Activated T-cell treated with anti-CD3 and anti-CD28 coated beads, Interleukin-2, amount 50 U/mL, for 48 hours (primary cell): ENCODE measurements at regions not wholly inside any gene's neighbourhood (a gene's known extent, or its start where the extent isn't known, plus 50 kb on each side); places are given as distances from the start of the nearest gene placed in this dataset.
"Not testable (repeated sequence)": the region's sequence is repeated elsewhere in the genome, so short reads cannot be mapped to it uniquely, and the experiment has no call there.

Experiments used
- DNase-seq, 2 experiments: peaks; one replicate each; pipeline ENCODE4 v3.0.0-alpha.2; 2020

DNA sequence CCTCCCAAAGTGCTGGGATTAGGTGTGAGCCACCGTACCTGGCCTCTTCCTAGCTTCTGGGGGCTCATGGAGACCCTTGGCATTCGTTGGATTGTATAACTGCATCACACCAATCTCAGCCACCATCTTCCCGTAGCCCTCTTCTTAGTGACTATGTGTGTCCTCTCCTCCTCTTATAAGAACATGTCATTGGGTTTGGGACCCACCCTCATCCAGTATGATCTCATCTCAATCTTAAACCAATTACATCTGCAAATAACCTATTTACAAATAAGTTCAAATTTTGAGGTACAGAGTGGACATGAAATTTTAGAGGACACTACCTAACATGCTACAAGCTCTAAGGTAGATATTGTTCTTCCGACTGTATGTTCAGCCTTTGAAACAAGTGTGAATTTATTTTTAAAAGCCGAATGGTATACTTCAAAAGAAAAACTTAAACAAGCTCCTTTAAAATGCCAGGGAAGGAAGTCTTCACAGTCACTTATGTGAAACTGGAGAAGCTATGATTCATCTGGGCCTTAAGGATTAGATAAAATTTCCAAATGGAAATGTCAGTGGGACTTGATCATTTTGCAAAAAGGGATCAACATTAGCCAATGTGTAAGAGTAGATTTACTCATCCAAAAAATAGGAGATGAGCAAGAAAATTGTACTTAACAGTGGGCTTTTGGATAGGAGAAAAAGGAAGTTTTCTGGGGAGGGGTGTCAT, 225.7 kb downstream of the MEX3B start:
- no peak for DNase-seq

DNA sequence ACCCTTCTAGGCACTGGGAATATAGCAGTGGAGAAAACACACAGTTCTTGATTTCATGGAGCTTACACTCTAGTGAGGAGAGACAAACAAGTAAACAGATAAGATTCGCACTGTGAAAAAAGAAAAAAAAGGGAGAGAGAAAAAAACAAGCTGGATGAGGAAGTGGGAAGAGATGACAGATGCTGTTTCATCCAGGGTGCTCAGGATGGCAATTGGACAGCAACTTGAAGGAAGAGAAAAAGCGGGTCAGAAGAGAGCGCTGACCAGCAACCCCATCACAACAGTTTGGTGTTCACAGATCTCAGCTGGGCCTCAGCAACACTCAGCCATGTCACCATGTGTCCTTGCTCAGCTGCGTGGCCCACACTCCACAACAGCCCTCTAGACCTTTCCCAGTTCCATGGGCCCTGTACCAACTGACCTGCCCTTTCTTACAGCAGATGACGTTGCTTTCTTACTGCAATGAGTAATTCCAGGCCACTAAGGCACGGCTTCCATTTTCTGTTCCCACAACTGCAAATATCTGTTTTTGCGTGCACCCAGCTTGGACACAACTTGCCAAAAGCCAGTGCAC, 230.8 kb downstream of the MEX3B start:
- DNase-seq = no peak

DNA sequence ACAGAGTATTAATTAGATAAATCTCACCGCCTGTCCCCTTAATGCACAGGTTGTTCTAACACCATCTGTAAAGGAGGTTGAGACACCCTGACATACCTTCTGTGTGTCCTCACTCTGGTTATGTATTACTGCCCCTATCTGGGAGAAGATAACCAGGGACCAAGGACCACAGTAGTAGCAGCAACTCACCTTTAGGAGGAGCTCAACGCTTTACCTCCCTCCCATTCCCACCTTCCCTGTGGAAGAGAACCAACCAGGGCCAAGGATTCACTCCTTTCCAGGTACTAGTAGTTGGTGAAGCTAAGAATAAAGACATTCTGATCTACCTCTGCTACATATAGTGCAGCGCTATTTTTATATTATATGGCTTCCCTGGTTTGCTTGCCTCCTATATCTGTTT, 232.6 kb downstream of the MEX3B start:
- no peak for DNase-seq

DNA sequence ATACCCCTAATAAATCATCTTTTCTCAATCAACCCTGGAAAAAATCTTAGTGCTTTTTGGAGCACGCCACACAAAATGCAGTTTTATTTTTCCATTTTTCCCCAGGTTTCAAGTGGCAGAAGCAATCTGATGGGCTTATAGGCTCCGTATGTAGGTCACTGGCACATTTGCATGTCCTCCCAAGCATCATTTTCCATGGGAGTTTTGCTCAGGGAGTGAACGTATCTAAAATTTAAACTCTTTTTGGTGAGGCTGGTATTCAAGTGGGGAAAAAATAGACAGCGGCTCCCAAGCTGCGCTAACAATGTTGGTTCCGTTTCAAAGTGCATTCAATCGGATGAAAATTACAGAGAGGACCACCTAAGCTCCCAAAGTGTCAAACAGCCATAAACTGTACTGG, 233.4 kb downstream of the MEX3B start:
- DNase-seq = no peak

DNA sequence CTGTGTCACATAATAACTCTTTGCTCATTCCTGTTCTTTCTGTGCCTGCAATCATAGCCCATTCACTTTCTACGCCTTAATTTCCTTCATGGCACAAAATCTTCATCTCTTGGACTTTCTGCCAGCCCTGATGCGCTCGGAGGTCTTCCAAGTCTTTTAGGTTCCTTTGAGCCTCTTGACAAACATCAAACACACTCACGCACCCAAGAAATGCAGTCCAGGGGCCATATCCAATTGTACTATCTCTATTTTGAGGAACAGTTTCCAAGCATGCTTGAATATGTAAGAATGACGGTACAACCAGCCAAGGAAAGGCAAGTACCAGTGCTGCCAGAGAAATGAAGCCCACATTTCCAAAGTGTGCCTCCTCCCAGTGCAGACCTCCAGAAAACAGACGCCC, 234.1 kb downstream of the MEX3B start:
- no peak for DNase-seq

DNA sequence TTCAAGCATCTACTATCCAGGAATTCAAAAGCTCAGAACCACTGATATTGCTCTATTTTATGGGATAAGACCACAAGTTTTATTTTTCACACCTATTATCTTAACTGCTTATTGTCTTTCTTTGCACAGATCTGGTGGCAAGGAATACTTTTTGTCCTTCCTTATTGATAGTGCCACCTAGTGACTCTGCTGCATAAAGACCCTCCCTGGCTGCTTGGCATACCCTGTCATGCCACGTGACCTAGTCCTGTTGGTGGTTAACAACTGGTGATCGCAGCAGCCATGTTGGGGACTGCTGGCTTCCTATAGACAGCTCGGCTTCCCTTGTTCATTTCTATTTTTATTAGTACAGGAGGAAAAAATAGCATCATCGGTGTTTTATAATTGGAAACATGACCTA, 236.3 kb downstream of the MEX3B start:
- DNase-seq = peak in 1 of 2 experiments; percentile 19

DNA sequence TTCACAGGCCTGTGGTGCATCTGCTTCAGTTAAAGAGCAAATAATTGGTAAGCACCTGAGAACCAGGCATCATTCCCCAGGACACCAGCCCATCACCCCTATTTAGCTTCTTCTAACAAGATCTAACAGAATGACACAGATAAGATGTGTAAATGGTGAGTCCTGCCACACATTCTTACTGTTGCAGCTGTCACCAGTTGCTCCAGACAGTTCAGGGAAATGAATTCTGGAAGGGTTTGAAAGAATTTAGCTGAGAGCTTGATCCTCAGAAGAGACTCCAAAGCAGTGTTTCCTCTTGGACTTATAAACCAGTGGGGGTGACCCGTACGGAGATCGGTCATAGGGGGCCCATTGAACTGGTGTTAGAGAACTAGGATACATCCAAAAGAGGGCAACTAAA, 238.0 kb downstream of the MEX3B start:
- no peak for DNase-seq

DNA sequence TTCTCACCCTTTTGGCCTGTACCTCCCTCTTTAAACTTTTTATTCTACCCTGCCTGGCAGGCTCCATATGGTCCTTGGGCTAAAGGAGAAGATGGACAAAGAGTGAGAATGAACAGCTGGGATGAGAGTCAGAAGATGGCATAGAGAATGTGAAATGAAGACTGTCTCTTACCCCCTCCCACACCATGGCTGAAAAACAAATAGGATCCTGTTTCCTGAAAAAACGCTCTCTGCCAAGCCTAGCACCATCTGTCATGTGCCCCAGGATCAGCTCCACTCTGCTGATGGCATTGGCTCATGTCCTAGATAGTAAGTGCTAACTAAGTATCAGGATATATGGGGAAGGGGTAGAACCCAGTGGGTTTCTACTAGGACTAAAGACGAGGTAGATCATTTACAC, 238.6 kb downstream of the MEX3B start:
- DNase-seq = no peak

DNA sequence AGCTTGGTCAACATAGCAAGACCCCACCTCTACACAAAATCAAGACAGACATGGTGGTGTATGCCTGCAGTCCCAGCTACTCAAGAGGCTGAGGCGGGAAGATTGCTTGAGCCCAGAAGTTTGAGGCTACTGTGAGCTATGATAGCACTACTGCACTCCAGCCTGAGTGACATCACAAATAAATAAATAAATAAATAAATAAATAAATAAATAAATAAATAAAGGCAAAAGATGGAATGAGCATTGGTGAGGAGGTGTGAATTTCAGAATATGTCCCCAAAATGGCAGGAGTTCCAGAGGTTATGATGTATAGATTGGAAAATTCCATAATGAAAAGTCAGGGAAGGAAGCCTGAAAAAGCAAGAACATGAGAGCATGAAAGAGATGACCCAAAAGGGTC, 249.9 kb downstream of the MEX3B start:
- no peak for DNase-seq

DNA sequence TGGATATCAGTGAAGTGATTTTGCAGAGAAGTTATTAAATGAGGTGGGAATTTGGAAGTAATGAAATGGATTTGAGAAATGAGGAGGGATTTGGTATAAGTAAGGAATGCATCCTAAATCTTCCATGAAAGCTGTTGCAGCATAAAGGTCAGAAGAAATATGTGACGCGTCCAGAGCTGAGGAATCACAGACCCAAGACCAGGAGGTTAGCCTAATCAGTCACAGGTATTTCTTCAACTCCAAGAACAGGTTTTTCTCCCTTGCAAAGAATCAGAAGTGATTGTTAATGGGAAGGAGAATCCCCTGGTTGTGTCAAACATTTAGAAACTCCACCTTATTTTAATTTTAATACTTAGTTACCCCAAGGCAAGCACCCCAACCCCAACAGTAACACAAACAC, 253.2 kb downstream of the MEX3B start:
- DNase-seq = no peak

DNA sequence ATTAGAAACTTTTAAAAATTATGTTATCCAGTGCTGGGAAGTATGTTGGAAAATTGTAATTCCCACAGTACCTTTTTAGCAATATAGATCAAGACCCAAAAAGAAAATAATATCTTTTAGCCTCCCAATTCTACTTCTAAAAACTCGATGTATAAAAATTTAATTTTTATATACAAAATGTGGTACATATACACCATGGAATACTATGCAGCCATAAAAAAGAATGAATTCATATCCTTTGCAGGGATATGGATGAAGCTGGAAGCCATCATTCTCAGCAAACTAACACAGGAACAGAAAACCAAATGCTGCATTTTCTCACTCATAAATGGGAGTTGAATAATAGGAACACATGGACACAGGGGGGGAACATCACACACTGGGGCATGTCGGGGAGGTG, 254.5 kb downstream of the MEX3B start:
- not testable (repeated sequence) for DNase-seq

DNA sequence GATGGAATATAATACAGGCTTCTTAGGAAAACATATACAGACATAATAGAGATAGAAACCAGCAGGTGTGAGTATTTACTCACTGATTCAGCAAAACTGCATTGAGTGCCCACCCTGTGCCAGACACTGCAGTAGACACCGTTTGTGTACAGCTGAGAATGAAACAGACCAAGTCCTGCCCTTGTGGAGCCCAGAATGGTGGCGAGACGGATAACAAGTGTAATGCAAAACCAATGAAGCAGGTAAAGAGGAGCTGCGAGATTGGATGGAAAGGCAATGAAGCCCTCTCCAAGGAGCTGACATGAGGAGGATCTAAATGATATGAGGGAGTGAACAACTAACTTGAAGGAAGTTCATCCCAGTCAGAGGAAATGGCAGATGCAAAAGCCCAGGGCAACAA, 256.4 kb downstream of the MEX3B start:
- DNase-seq = no peak

DNA sequence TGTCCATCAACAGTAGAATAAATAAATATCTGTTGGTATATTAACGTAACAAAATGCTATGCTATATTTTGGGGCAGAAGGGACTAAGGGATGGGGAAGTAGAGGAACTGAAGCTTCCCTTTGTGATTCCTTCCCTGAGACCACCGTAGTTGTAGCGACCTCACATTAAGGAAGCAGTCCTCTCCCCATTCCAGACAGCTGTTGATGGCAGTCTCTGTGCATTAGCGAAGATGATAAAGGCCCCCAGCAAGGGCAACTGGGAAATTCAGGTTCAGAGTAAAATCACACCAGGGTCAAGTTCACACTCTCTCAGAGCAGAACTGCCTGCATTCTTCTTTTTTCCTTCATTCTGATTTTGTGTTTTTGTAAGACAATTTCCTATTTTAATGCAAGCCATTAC, 259.0 kb downstream of the MEX3B start:
- no peak for DNase-seq

DNA sequence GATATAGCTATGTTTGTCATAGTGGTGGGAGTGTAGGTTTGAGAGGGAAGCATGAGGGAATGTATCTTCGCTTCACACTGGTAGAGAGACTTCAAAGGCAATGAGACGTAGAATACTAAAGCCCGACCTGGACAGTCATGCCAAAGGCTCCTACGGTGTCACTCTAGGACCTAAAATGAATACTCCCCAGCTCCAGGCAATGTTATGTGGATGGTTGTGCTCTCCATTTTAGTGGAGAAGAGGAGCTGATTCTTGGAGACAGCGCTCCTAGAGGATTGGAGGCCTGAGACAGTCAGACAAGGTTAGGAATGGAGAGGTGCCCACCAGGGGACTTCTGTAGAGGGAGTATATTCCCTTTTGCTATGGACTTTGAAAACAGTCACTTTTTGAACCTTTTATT, 260.1 kb downstream of the MEX3B start:
- no peak for DNase-seq

DNA sequence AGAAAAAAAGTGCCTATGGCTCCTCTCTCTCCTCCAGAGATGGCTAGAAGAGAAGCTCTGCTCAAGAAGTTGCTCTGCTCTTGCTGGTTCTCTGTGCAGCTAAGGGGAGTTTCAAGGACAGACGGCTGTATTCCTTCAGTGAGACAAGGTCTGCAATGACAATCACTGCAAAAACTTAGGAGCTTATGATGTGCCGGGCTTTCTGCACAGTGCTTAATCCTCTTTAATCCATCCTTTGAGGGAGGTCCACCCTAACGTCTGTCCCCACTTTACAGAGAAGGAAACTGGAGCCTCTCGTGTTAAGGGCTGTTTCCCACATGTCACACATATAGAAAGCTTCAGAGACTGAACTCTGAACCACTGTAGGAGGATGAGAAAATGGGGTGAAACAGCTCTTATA, 260.6 kb downstream of the MEX3B start:
- no peak for DNase-seq

DNA sequence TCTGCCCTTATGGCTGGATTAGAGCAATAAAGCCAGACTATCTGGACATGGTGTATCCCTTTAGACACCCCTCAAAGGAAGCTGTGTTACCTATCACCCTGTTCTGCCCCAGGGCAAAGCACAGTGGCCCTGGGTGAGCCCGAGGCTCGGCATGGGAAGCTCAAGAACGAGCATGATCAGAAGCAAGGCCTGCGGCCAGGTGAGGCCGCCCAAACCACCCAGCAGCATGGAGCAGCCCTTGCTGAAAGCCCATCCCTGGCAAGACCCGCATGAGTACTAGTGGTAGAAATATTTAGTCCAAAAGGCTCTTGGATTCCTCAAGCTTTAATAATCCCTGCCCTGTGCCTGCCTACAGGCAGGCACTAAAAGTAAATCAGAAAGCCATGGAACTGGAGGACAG, 261.1 kb downstream of the MEX3B start:
- DNase-seq = no peak

DNA sequence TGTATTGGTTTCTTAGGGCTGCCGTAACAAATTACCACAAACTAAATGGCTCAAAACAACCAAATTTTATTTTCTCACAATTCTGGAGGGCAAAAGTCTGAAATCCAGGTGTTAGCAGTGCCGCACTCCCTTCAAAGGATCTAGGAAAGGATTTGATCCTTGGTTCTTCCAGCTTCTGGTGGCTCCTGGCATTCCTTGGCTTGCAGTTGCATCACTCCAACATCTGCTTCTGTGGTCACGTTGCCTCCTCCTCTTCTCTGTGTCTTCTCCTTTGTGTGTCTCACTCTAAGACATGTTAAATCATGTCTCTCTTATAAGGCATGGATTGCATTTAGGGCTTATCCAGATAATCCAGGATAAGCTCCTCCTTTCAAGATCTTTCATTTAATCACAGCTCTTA, 262.2 kb downstream of the MEX3B start:
- DNase-seq = no peak

DNA sequence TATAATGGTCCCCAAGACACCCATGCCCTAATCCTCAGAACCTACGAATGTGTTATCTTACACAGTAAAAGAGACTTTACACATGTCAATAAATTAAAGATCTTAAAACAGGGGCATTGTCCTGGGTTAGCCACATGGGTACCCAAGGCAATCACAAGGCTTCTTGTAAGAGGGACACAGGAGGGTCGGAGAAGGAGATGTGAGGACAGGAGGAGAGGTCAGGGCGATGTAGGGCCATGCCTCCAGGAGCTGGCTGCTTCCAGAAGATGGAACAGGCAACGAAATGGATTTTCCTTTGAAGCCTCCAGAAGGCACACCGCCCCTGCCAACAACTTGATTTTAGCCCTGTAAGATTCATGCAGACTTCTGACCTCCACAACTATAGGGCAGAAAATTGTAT, 262.7 kb downstream of the MEX3B start:
- DNase-seq = no peak

DNA sequence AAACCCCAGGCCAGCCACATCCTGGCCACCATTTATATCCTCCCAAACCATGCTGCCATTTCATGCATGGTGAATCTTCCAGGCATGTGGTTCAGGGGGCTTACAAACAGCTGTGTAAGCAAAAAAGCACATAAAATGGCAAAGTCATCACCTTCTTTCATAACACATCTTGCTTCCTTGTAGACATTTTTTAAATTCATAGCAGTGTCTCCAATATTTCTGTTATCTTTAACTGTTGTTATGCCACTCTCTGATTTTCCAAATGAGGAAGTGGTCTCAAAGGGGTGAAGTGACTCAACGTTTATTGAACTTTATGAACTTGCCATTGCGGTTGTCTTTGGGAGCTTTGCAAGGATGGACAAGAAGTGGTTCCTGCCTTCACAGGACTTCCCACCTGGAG, 264.4 kb downstream of the MEX3B start:
- DNase-seq = no peak

DNA sequence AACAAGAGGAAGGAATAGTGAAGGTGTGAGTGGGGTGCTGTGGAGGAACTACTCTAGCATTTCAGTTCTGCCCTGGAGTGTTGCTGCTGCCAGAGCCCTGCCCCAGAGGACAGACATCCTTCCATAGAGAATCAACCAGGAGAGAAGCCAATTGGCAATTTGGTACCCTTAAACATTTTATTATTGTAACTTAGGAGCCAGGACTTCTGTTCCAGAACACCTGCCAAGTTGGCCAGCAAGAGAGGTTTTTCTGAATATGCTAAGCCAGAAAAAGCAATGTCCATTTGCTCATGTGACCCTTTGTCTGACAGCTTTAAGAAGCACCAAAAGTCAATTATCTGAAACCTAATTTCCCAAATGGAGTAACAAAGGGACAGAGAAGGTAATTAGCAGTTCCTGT, 264.9 kb downstream of the MEX3B start:
- DNase-seq = no peak

DNA sequence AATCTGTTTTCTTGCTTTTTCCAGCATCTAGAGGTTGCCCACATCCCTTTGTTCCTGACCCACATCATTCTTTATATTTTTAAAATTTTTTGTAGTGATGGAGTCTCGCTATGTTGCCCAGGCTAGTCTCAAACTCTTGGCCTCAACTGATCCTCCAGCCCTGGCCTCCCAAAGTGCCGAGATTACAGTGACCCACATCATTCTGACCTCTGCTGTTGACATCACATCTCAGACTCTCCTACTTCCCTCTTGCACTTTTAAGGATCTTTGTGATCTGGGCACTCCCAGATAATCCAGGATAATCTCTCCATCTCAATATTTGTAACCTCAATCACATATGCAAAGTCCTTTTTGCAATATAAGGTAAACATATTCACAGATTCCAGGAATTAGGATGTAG, 266.6 kb downstream of the MEX3B start:
- DNase-seq = no peak

DNA sequence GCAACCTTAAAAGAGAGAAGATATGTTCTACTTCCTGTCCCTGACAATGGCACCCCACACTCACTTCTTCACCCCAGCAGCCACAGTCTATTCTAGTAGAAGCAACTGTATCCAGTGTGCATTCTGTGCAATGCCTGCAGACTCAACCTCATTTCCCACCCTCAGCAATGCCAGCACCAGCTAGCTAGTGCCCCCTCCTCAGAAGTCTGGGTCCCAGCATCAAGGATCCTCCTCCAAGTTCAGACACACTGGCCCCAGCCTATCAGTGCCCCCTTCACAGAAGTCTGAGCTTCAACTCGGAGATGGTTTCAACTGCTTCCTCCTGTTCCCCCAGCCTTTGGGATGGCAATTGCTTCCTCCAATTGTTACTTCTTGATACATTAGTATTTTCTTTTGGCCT, 268.3 kb downstream of the MEX3B start:
- no peak for DNase-seq

DNA sequence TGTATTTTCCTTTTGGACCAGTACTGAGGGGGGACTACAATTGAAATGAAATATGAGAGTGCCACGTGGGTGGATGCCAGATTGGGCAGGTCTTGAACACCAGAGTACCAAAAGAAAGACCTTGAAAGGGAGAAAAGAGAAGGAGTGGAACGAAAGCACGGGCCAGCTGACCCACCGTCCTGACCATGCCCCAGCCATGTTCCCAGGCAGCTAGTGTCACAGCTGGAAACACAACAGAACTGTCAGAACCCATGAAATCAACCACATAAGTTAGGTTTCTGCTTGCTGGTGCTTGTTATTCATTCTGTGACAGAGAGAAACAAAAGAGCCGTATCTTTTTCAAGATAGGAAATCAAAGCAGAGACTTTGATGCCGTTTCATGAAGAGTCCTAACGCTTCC, 268.8 kb downstream of the MEX3B start:
- DNase-seq = no peak

DNA sequence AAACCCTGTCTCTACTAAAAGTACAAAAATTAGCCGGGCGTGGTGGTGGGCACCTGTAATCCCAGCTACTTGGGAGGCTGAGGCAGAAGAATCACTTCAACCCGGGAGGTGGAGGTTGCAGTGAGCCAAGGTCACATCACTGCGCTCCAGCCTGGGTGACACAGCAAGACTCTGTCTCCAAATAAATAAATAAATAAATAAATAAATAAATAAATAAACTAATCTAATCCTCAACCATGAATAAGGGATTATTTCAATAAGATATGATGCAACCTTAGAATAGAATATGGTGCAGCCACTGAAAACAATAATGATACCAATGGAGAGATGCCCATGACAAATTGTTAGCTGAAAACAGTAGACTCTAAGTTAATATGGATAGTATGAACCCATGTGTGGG, 270.0 kb downstream of the MEX3B start:
- DNase-seq = not testable (repeated sequence)

DNA sequence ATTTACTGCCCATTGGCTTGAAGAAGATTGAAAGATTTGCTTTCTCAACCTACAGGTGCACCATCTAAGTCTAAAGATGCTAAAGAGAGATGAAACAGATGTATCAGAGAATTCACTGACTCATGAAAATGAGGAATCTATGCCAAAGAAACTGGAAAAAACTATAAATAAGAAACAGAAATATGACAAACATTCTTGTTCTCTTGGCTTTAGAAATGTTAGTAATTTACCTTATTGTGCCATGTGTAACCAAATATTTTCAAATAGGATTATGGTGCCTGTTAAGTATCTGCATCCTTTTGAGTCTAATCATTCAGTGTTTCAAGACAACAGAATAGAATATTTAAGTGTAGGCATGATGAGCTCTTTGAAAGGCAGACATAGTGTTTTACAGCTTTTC, 271.5 kb downstream of the MEX3B start:
- no peak for DNase-seq
